GM21367 (cell line): ENCODE measurements at regions not wholly inside any gene's neighbourhood (a gene's known extent, or its start where the extent isn't known, plus 50 kb on each side); places are given as distances from the start of the nearest gene placed in this dataset.

Experiments
- ATAC-seq: cut with Tn5 transposase; IDR thresholded peaks from one replicate; pipeline ENCODE4 v1.9.1; 2021; ENCODE audit not compliant: unreplicated experiment

GRCh38 chr6:54632984-54633565 lies 213.5 kb upstream of the FAM83B start:
- no peak for ATAC-seq

DNA sequence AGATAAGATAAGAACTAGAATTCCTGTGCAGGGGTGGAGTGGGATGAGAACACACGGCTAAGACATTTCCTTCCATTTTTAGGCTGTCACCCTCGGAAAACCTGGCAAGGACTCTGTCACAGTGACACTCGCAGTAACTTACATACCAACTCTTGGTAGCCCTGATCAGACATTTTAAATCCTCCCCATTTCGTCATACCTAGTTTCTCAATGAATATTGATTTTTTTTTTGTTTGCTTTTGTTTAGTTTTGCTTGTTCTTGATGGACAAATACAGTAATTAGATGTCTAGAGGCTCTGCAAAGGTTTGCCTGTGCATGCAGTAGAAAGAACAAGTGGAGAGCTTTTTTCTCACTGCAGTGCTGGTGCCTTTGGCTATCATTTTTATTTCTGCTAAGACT lies 213.0 kb upstream of the FAM83B start:
- no peak for ATAC-seq

DNA sequence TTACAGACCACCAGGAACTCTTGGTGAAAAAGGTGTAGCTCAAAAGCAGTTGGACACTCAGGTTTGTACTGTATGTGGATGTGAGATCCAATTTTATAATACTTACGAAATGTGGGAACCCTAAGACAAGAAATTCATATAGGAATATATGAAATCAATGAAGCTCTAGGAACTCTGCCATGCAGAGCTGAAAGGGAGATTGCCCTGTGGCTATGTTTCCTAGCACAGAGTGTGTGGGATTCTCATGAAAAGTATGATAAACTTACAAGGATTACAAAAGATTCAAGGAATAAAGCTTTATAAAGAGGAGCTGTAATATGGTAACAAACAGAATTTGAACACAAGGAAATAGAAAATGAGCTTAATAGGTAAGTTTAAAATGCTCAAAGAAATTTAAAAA lies 205.7 kb upstream of the FAM83B start:
- no peak for ATAC-seq

DNA sequence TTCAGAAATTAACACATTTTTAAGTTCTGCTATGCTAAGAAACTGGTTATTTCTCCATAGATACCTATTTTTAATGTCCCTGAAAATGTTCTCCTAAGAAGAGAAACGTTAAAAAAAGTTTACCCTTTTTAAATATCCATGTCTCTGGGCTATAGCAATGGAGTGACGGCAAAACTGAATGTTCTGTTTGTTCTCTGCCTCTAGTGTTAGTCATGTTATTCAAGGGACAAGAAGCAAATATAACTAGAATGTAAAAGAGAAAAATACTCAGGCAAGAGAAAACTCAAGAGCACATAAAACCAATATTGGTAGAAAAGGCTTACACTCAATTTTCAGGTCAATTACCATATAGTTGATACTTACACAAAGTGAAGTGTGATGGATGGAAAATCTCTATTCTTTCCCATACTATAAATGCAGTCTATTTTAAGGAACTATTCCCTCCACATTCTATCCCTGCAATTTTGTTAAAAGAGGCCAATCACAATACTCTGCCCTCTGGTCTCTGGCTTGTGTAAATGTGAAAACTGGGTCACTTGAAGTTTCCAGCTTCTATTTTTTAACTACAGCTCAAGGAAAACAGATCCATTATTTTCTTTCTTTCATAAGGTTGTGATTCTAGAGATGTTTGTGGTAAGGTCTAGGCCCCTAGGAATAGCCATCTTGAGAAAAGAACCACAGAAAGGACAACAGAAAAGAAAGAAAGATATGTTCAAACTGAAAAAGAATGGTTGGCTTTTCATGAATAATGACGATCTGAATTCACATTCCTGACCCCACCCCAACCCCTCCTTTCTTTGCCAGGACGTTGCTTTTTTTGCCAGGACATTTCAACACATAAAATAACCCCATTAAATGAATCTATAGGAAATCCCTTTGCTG lies 200.3 kb upstream of the FAM83B start:
- no peak for ATAC-seq

DNA sequence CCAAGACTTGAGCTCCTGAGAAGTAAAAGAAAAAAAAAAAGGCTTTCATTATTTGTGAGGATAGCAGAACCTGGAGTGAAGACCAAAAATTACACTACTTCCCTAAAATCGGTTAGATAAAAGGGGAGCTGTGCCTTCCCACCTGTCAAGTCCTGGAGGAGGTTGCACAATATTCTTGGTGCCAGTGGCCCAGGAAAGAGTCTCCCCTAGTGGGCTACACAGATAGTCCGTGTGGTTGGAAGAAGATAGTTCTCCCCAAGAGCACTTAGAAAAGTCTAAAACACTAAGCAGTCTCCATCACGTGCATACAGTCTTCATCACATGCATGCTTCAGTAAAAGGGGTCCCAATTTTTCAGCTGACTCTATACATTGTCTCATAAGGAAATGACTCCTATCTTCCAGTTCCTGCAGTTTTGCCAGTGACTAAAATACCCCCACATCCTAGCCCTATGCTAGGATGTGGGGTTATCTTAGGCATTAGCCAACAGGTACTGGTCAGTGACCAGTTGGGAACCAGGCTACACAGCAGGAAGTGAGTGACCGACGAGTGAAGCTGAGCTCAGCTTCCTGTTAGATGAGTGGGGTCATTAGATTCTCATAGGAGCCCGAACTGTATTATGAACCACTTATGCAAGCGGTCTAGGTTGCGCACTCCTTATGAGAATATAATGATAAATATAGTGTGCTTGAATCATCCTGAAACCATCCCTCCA lies 199.5 kb upstream of the FAM83B start:
- no peak for ATAC-seq

- ATAC-seq, result no peak
Observed at GRCh38 chr6:54654381-54654780, 192.2 kb upstream of the FAM83B start.

DNA sequence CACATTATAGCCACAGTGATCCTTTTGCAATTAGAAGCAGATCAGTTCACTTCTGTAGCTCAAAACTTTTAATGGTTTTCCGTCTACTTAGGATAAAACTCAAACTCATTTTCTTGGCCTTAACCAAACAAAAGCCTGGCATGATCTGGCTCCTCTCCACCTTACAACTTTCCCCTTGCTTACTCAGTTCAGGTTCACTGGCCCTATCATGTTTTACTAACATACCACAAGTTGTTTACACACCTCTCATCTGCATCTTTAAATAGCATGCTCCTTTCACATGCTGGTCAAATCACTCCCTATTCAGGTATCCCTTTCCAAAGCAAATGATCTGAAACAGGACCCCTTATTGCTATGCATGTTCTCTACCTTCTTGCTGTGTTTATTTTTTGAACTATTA lies 191.4 kb upstream of the FAM83B start:
- no peak for ATAC-seq

DNA sequence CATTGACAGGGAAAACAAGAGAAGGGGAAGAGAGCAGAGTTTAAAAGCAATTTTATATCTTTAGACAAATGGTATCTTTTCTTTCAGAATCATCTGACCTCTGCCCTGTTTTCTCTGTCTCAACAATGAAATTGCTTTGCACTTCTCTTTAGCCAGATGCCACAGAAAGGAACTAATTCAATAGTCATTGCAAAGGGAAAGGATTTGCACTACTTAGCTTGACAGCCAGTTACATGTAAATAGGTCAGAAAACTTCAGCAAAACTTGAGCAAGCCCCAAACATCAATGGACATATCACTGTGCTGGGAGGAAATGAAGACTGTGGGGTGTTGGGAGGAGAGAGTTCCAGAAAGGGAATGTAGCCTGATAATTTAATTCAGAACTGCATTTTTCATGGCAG lies 181.3 kb upstream of the FAM83B start:
- no peak for ATAC-seq

DNA sequence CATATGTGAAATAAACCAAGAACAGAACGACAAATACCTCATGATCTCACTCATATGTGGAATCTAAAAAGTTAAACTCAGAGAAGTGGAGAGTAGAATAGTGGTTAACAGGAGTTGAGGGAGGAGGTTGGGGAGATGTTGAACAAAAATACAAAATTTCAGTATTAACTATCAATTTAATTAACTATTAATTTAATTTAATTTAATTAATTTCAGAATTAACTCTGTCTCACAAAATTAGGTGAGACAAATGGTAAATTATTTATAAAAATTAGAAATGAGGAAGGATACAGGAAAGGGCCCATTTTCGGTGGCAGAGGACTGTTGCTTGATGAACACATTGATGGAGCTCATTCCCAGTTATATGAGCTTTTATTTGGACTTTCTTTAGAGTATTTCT lies 166.0 kb upstream of the FAM83B start:
- no peak for ATAC-seq

DNA sequence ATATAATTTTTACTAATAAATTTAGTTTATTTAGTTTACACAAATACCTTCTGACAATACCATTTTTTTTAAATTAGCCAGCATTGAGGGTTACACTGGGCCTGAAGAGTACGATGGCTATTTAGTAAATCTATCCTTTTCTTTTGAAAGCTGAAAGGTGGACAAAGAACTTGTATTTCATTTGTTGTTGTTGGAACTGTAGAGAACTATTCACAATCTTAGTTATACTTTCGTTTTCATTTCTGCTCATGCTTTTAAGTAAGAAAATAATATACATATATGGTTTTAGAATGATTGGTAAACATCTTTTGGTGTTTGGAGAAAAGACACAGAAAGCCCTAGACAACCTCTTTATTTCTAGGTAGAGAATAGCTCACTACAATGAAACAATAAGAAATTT lies 165.3 kb upstream of the FAM83B start:
- no peak for ATAC-seq

- ATAC-seq, result no peak
Observed at GRCh38 chr6:54681987-54682386, 164.6 kb upstream of the FAM83B start.

GRCh38 chr6:54689620-54690019 lies 157.0 kb upstream of the FAM83B start:
- ATAC-seq, result no peak

DNA sequence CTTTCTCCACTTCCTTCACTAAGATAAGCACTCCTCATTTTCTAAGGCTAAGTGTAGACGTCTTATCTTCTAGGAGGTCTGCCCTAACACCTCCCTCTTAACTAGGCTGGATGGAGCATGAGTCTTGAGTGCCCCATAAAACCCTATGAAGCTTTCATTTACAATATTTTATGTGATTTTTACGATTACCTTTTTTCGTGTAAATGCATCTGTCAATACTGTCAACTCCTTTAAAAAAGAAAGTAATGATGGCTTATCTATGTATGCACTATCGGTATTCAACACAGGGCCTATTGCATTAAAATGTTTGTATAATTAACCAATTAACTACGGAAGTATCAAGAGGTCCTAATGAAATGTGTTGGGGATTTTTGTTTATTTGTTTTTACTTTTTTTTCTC lies 156.0 kb upstream of the FAM83B start:
- no peak for ATAC-seq

GRCh38 chr6:54694928-54695532 lies 151.5 kb upstream of the FAM83B start:
- ATAC-seq, result no peak

- ATAC-seq, result no peak
Observed at GRCh38 chr6:54695815-54696214, 150.8 kb upstream of the FAM83B start.

DNA sequence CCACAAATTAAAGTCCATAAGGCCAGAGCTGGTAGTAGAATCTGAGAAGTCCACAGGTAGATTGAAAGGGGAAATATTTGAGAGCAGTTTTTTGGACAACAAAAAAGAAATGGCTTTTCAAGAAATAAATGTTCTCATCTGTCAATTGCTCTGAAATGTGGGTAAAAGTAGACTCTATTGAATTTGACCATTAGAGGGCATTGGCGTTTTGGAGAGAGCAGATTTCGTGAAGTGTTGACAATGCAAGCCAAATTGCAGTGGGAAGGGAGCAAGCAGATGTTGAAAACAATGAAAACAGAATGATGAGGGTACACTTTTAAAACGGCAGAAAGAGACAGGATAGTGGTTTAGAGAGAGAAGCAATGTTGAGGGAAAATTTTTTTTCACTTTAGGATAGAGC lies 149.1 kb upstream of the FAM83B start:
- no peak for ATAC-seq

DNA sequence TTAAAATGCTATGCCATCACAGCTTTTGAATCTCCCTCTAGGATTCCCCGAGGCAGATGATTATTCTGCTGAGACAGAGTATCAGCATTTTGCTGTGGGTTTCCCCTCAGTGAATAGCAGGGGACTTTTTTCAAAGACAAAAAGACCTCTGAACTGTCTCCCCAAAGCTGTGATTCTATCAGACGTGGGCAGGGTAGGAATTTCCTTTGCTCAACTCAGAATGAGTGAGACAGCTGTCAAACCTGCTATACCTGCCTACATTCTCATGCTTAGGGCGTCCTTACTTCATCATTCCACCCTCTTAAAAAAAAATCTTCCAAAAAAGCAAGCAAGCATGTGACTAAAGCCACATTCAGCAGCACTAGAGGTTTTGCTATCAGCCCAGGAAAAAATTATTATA lies 147.6 kb upstream of the FAM83B start:
- no peak for ATAC-seq

DNA sequence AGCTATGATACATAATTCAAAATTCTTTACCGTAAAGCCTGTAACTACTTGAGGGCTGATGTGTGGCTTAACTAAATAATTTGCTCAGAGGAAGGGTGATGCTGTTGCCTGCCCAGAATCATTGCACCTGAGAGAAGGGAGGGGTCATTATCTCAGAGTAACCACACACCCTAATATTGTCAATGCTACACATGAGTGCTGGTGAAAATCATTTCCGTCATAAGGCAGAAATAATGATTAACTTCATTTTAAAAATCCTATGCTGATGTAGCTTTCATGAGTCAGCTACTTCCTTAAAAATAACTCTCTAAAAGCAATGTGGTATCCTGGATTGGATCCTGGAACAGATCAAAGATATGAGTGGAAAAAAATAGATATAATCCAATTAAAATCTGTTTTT lies 146.4 kb upstream of the FAM83B start:
- ATAC-seq, result no peak

DNA sequence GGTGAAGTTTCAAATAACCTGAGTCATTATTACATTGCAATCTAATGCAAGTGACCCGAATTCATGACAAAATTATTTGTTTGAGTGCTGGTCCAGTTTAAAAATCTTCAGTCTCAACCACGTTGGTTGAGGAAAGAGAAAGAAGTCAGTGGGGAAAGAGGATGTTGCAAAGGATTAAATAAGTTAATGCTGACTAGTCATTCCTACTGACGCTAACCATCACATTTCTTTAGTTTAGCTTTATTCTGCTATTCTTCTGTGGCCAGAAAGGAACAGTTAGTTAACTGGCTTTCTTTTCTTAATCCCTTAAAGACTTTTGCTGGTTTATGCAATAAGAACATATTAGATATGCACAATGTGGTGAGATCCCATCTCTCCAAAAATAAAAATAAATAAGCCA lies 143.8 kb upstream of the FAM83B start:
- no peak for ATAC-seq

DNA sequence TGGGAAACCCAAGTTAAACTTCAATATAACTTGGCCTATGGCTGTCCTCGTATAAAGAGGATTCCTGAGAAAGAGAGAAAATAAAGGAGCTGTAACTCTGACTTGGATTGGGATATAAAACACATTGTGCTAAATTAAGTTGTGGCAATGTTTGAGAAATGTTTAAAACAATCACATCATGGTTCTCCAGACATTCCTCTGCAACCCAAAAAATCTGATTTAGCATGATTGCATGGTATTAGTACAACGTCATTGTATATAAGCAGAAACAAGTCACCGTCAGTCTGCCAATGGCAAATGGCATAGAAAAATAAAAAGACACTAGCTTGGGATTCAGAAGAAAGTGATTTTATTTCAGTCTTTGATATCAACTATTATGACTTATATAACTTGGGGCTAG lies 140.2 kb upstream of the FAM83B start:
- no peak for ATAC-seq

GRCh38 chr6:54706844-54707605 lies 139.5 kb upstream of the FAM83B start:
- no peak for ATAC-seq
